Central memory CD8-positive, alpha-beta T cell (primary cell): ENCODE measurements at regions not wholly inside any gene's neighbourhood (a gene's known extent, or its start where the extent isn't known, plus 50 kb on each side); places are given as distances from the start of the nearest gene placed in this dataset.

ENCODE experiments used
- ATAC-seq: fragments of 150-1000 bp; cut with Tn5 transposase; replicated peaks from 2 replicates; pipeline ENCODE4 v1.10.0; 2022; ENCODE audit warnings: mild to moderate bottlenecking, moderate FRiP score, moderate number of reproducible peaks; ENCODE audit not compliant: poor library complexity, severe bottlenecking; ENCODE audit errors: extremely low read depth
- DNase-seq, 2 donors: peaks; one replicate each; pipeline ENCODE4 v3.0.0; 2021; ENCODE audit warnings: low spot score in 2 of 2
- H3K27ac Mint-ChIP-seq: one replicate; pipeline ENCODE4 v1.8.0; 2022; ENCODE audit warnings: low read depth, mild to moderate bottlenecking, moderate library complexity, mixed read lengths
- H3K27me3 Mint-ChIP-seq: one replicate; pipeline ENCODE4 v1.8.0; 2022; ENCODE audit warnings: mixed read lengths
- H3K36me3 Mint-ChIP-seq: one replicate; pipeline ENCODE4 v1.8.0; 2022; ENCODE audit warnings: mild to moderate bottlenecking, moderate library complexity, mixed read lengths; ENCODE audit not compliant: insufficient read depth
- H3K4me1 Mint-ChIP-seq: one replicate; pipeline ENCODE4 v1.8.0; 2022; ENCODE audit warnings: mixed read lengths
- H3K4me3 Mint-ChIP-seq: one replicate; pipeline ENCODE4 v1.8.0; 2022; ENCODE audit warnings: mild to moderate bottlenecking, moderate library complexity, mixed read lengths
- H3K9me3 Mint-ChIP-seq: one replicate; pipeline ENCODE4 v1.8.0; 2022; ENCODE audit warnings: mixed read lengths

DNA sequence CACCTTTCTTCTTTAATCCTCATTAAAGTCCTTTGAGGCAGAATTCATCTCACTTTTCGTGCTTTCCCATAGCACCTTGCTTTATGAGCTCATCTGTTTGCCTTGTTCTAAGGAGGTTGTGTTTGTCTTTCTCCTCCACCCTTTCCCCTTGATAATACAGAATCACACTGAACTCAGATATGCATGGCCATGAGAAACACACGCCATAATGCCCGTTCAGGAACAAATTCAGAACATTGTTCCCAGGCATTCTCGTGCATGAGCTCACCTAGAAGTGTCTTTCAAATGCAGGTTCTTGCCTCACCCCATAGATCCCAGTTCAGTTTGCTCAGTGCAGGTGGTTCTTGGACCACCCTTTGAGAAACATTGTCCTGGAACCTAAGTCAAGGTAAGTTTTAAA lies 71.1 kb downstream of the TMEM114 start:
- Mint-ChIP-seq H3K27ac (no peak overlapping the region), H3K9me3 (no peaks in the 10 kb centered on the region), H3K4me3 (no peak overlapping the region), H3K27me3 (peaks cover 16% of the 10 kb centered on the region), H3K36me3 (no peaks in the 10 kb centered on the region), H3K4me1 (no peaks in the 10 kb centered on the region)
- ATAC-seq, result no peak
- no peak for DNase-seq

DNA sequence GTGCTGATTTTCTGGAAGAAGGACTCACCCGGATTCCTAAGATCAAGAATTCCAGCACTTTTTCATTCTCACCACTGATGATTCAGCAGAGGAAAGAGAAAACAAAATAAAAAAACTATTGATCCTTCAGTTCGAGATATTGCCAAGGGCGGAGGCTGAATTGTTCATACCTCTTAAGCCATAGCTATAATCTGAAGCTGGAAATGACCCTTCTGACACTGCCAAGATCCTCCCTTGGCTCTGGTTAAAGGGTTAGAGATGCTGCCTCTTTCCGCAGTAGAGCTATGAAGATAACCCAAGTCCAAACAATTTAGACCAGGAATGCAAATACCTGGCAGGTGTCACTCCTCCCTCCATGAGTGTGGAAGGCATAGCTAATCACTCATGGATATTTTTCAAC lies 73.0 kb downstream of the TMEM114 start:
- Mint-ChIP-seq H3K4me3 (no peak overlapping the region), H3K9me3 (no peaks in the 10 kb centered on the region), H3K27me3 (peaks cover 14% of the 10 kb centered on the region), H3K27ac (no peak overlapping the region), H3K36me3 (no peaks in the 10 kb centered on the region), H3K4me1 (no peaks in the 10 kb centered on the region)
- ATAC-seq (no peak), DNase-seq (no peak)

- no peaks in the 10 kb centered on the region for H3K9me3 Mint-ChIP-seq
- no peak overlapping the region for H3K27ac Mint-ChIP-seq
- ATAC-seq (no peak), DNase-seq (no peak)
- peaks cover 10% of the 10 kb centered on the region for H3K27me3 Mint-ChIP-seq
- H3K4me3 Mint-ChIP-seq, result no peak overlapping the region
- no peaks in the 10 kb centered on the region for H3K4me1 Mint-ChIP-seq
- H3K36me3 Mint-ChIP-seq, result no peaks in the 10 kb centered on the region
Observed at GRCh38 chr16:8516471-8516870, 73.8 kb downstream of the TMEM114 start.

DNA sequence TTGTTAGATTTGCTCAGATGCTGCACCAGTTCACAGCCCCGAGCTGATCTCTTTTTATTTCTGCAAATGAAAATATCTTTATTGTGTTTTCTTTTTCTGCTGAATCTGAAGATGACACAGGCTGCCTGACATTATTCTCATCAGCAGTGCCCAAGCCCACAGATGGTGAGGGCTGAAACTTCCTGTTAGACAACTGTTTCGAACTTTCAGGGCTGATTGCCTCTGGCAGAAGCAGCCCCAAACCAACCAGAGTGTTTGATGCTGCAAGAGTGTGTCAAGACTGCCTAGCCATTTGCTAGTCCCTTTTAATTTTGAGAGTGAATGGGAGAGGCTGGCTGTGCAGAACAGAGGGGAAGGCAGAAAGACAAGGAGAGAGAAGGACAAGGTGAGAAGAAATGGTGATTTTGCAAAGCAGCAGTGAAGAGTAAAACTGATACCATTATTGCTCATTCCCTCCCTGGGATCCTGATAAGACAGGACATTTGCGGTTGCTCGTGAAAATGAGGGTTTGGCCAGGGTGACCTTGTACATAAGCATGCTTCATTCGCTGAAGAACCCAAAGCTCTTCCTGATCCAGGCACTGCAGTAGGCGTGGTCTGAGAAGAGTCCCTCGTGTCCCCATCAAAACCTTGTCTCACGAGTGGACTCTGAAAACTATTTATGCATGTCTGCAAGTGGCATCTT lies 77.2 kb downstream of the TMEM114 start:
- Mint-ChIP-seq H3K27ac (no peak overlapping the region), H3K9me3 (no peaks in the 10 kb centered on the region)

DNA sequence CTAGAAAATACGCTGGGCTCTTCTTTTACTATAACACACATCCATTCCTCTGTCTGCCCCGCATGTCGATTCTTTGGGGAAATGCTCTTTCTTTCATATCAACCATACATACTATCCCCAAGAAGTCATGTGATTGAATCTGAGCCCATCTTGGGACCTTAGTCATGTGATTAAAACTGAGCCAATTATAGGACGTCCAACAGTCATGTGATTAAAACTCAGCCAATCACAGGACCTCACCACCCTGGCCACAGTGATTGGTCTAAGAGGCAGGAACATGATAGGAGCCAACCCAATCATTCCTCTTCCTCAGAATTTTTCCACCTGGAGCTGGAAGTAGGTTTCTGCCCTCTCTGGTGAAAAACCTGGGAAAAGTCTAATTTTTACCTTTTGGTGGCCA lies 78.8 kb downstream of the TMEM114 start:
- Mint-ChIP-seq H3K27me3 (peaks cover 15% of the 10 kb centered on the region), H3K4me1 (no peaks in the 10 kb centered on the region), H3K4me3 (no peak overlapping the region), H3K27ac (no peak overlapping the region), H3K36me3 (no peaks in the 10 kb centered on the region), H3K9me3 (peaks cover under 1% of the 10 kb centered on the region)
- no peak for DNase-seq
- ATAC-seq, result no peak

More for the DNA sequence above, 77.2 kb downstream of the TMEM114 start:
- no peak for ATAC-seq
- Mint-ChIP-seq H3K27me3 (peaks cover 10% of the 10 kb centered on the region), H3K36me3 (no peaks in the 10 kb centered on the region), H3K4me3 (no peak overlapping the region), H3K4me1 (no peaks in the 10 kb centered on the region)
- DNase-seq, result no peak

- ATAC-seq, result no peak
- no peak for DNase-seq
Observed at GRCh38 chr16:8510160-8510559, 80.2 kb downstream of the TMEM114 start.

DNA sequence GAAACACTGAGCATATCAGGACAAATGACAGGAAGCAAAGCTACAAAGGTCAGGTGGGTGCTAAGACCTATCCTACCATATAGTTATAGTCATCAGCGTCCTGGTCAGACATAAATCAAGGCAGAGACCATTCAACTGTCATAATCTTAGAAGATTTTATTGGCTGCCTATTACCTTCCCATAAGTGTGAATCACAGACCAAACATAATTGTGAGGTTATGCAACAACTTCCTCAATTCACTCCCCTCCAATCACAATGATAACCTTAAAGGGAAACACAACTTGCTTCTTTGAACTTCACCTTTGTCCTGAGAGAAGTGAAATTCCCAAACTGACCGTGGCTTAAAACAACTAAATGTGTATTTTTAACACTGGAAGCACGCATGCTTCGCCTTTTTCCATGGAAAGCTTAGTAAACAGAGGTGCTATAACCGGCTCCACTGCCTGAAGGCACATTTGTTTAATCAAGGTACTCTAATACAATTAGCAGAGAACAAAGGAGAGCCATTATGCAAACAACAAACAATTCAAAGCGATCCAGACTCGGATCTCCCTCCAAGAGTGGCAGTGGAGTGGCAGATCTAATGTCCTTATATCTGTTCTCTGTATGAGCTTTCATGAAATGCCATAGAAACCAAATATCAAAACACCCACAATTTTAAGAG lies 84.9 kb downstream of the TMEM114 start:
- no peaks in the 10 kb centered on the region for H3K4me1 Mint-ChIP-seq
- no peak overlapping the region for H3K4me3 Mint-ChIP-seq

More at GRCh38 chr16:8510160-8510559, 80.2 kb downstream of the TMEM114 start:
- no peak overlapping the region for H3K4me3 Mint-ChIP-seq
- H3K36me3 Mint-ChIP-seq, result no peaks in the 10 kb centered on the region
- no peak overlapping the region for H3K27ac Mint-ChIP-seq
- no peaks in the 10 kb centered on the region for H3K4me1 Mint-ChIP-seq
- peaks cover 28% of the 10 kb centered on the region for H3K27me3 Mint-ChIP-seq
- H3K9me3 Mint-ChIP-seq, result peaks cover 5% of the 10 kb centered on the region

GRCh38 chr16:8502446-8502845 lies 87.9 kb downstream of the TMEM114 start:
- DNase-seq, result no peak
- Mint-ChIP-seq H3K9me3 (peaks cover 10% of the 10 kb centered on the region), H3K4me3 (no peak overlapping the region), H3K27me3 (peaks cover 51% of the 10 kb centered on the region), H3K36me3 (no peaks in the 10 kb centered on the region), H3K4me1 (no peaks in the 10 kb centered on the region), H3K27ac (no peak overlapping the region)
- ATAC-seq, result no peak

More for the DNA sequence above, 84.9 kb downstream of the TMEM114 start:
- ATAC-seq, result no peak
- H3K9me3 Mint-ChIP-seq, result peaks cover 10% of the 10 kb centered on the region
- no peaks in the 10 kb centered on the region for H3K36me3 Mint-ChIP-seq
- no peak overlapping the region for H3K27ac Mint-ChIP-seq
- no peak for DNase-seq
- H3K27me3 Mint-ChIP-seq, result peaks cover 47% of the 10 kb centered on the region

DNA sequence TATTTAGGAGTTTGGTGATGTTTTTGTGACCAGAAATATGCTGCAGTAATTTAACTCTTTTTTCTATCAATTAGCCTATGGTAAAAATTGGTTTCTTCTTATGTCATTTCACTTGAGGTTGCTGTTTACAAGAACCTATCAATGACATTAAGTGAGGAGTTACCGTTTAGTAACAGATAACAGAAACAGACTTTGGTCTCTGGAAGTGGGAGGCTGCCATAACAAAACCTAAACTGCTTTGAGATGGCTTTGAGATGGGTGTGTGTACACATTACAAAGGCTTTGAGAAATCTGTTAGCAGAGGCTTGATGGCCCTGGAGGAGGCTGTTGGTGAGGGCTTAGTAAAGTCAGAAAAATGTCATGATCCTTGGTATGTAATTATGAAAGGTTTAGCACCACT lies 90.0 kb downstream of the TMEM114 start:
- H3K4me1 Mint-ChIP-seq, result no peaks in the 10 kb centered on the region
- no peak for ATAC-seq
- H3K27ac Mint-ChIP-seq, result no peak overlapping the region

DNA sequence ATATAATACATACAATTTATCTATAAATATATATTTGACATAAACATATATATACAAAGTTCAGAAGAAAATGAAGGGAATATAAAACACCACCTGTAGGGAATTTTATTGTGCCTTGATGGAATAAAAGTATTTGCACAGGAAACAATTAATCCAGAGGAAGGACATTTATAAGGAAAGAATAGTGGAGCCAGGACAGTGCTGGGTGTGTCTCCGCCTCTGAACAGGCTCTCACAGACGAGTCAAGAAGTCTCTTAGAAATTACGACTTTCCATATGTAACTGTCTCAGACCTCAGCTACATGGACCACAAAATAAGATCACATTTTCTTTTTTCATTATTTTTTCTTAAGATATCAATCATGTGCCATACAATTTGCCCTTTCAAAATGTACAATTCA lies 93.9 kb downstream of the TMEM114 start:
- H3K27ac Mint-ChIP-seq, result no peak overlapping the region
- DNase-seq (no peak), ATAC-seq (no peak)
- H3K27me3 Mint-ChIP-seq, result peaks cover 32% of the 10 kb centered on the region
- H3K4me3 Mint-ChIP-seq, result no peak overlapping the region
- no peaks in the 10 kb centered on the region for H3K36me3 Mint-ChIP-seq
- H3K4me1 Mint-ChIP-seq, result no peaks in the 10 kb centered on the region
- H3K9me3 Mint-ChIP-seq, result no peaks in the 10 kb centered on the region

More for the DNA sequence above, 90.0 kb downstream of the TMEM114 start:
- DNase-seq, result no peak
- Mint-ChIP-seq H3K27me3 (peaks cover 43% of the 10 kb centered on the region), H3K36me3 (no peaks in the 10 kb centered on the region), H3K9me3 (peaks cover 5% of the 10 kb centered on the region), H3K4me3 (no peak overlapping the region)

DNA sequence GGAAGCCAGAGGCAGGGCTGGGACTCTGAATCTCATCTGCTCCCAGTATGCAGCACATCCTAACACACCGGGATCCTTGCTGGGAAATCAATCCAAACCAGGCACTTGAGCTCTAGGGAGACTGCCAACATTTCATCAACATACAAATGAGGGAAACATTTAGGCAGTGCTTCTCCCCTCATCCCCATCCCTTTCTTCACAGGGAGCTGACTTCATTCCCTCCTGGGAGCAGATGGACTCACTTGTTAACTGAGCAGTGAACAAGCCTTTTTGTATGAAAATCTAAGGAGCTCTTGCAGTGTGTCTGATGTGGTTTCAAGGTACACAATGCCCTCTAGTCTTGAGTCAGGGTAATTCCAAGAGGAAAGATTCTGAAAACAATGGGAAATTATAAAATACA lies 96.3 kb downstream of the TMEM114 start:
- Mint-ChIP-seq H3K4me3 (no peak overlapping the region), H3K4me1 (no peaks in the 10 kb centered on the region), H3K9me3 (no peaks in the 10 kb centered on the region), H3K27ac (no peak overlapping the region), H3K27me3 (peaks cover 22% of the 10 kb centered on the region), H3K36me3 (no peaks in the 10 kb centered on the region)
- ATAC-seq (no peak), DNase-seq (no peak)

DNA sequence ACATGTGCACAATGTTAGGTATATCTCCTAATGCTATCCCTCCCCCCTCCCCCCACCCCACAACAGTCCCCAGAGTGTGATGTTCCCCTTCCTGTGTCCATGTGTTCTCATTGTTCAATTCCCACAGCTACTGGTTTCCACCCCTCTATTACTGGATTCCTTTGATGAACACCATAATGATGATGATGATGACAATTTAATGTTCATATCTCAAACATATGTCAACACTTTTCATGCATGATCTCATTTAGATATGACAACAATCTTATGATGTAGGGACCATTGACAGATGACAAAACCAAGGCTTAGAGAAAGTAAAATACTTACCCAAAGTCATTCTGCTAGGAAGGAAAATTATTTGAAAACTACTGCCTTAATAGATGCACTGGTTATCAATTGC lies 97.6 kb downstream of the TMEM114 start:
- DNase-seq, result no peak
- H3K27ac Mint-ChIP-seq, result no peak overlapping the region
- no peaks in the 10 kb centered on the region for H3K9me3 Mint-ChIP-seq
- no peaks in the 10 kb centered on the region for H3K4me1 Mint-ChIP-seq
- no peak overlapping the region for H3K4me3 Mint-ChIP-seq
- no peak for ATAC-seq
- no peaks in the 10 kb centered on the region for H3K36me3 Mint-ChIP-seq
- peaks cover 22% of the 10 kb centered on the region for H3K27me3 Mint-ChIP-seq

GRCh38 chr16:8489580-8489979 lies 100.7 kb downstream of the TMEM114 start:
- H3K9me3 Mint-ChIP-seq, result peaks cover 7% of the 10 kb centered on the region
- H3K4me1 Mint-ChIP-seq, result no peaks in the 10 kb centered on the region
- no peaks in the 10 kb centered on the region for H3K36me3 Mint-ChIP-seq
- peaks cover 11% of the 10 kb centered on the region for H3K27me3 Mint-ChIP-seq
- ATAC-seq, result no peak
- no peak overlapping the region for H3K27ac Mint-ChIP-seq
- no peak overlapping the region for H3K4me3 Mint-ChIP-seq
- no peak for DNase-seq
